OCI-LY3 (cell line): ENCODE measurements at regions not wholly inside any gene's neighbourhood (a gene's known extent, or its start where the extent isn't known, plus 50 kb on each side); places are given as distances from the start of the nearest gene placed in this dataset.
A peak's percentile ranks its signal among the peaks of the same experiment; 100 is the strongest.

ENCODE experiments used
- H2AFZ ChIP-seq: fragments of 200-600, 300-600 bp; shearing (Covaris generic); 2 replicates; pipeline ENCODE4 v1.6.0; 2014; ENCODE audit warnings: antibody characterized with exemption, low read depth, low read length
- H3K27ac ChIP-seq: fragments of 200-600, 300-600 bp; sonication (generic); 2 replicates; pipeline ENCODE4 v1.5.1; 2014; ENCODE audit warnings: mild to moderate bottlenecking, low read length, moderate library complexity, mixed read lengths
- H3K27me3 ChIP-seq: fragments of 200-600, 300-600 bp; sonication (generic); 2 replicates; pipeline ENCODE4 v1.6.1; 2014; ENCODE audit warnings: low read depth, low read length, mixed read lengths
- H3K36me3 ChIP-seq: fragments of 200-600, 300-600 bp; sonication (generic); replicated peaks from 2 replicates; pipeline ENCODE3; 2014; ENCODE audit warnings: low read depth, low read length, mixed read lengths
- H3K4me1 ChIP-seq: fragments of 300-600, 200-600 bp; sonication (generic); 2 replicates; pipeline ENCODE4 v1.6.1; 2014; ENCODE audit warnings: low read length, mixed read lengths
- H3K4me2 ChIP-seq: fragments of 200-600, 300-600 bp; sonication (generic); 2 replicates; pipeline ENCODE4 v1.6.1; 2014; ENCODE audit warnings: low read length, mixed read lengths
- H3K4me3 ChIP-seq: fragments of 300-600, 200-600 bp; sonication (generic); 2 replicates; pipeline ENCODE4 v1.5.1; 2014; ENCODE audit warnings: antibody characterized with exemption, mild to moderate bottlenecking, low read length, moderate library complexity
- H3K79me2 ChIP-seq: fragments of 300-600, 200-600 bp; shearing (Covaris generic); 2 replicates; pipeline ENCODE4 v1.6.1; 2014; ENCODE audit warnings: mild to moderate bottlenecking, low read length, mixed read lengths
- H3K9ac ChIP-seq: fragments of 300-600, 200-600 bp; shearing (Covaris generic); 2 replicates; pipeline ENCODE4 v1.6.0; 2014; ENCODE audit warnings: mild to moderate bottlenecking, low read length, moderate library complexity
- H3K9me3 ChIP-seq: fragments of 200-600, 300-600 bp; shearing (Covaris generic); 2 replicates; pipeline ENCODE4 v1.6.1; 2014; ENCODE audit warnings: low read length, mixed read lengths; ENCODE audit not compliant: insufficient read depth
- H4K20me1 ChIP-seq: fragments of 200-600, 300-600 bp; sonication (generic); 2 replicates; pipeline ENCODE4 v1.6.1; 2016; ENCODE audit warnings: low read length, mixed read lengths; ENCODE audit not compliant: insufficient read depth
- EZH2phosphoT487 ChIP-seq: fragments of 200-600 bp; shearing (Covaris generic); IDR thresholded peaks from 2 replicates; pipeline ENCODE4 v1.6.1; 2018; ENCODE audit warnings: antibody characterized with exemption, mixed run types, low read depth
- TF ChIP-seq, protein P1 (sequence below): fragments of 200-600, 300-600 bp; sonication (generic); IDR thresholded peaks from 2 replicates; pipeline ENCODE4 v1.5.1; 2014; ENCODE audit warnings: antibody characterized with exemption, low read length, low read depth

DNA sequence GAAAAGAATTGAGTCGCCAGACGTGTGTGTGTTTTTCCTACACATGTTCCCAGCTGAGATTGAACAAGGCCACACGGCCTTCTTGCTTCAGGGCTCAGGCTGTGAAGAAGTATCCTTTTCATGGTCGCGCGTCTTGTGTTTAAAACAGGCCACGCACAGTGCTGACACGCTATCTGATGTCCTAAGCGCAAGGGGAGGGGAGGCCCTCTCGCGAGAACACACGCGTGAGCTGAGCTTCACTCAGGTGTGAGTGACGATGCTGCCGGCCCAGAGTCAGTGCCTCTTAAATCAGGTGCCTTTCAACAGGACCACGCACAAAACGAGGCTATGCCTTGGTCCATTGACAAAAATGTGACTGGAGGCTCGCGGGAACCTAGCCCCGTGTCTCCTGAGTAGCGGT lies 103.7 kb downstream of the TEX29 start:
- H4K20me1 ChIP-seq = no peaks in the 10 kb centered on the region
- H3K4me3 ChIP-seq = no peak overlapping the region
- H3K27ac ChIP-seq = no peak overlapping the region
- H2AFZ ChIP-seq = no peak overlapping the region
- no peak overlapping the region for H3K9ac ChIP-seq
- H3K4me1 ChIP-seq = no peaks in the 10 kb centered on the region
- peaks cover 17% of the 10 kb centered on the region for H3K27me3 ChIP-seq
- H3K79me2 ChIP-seq = no peaks in the 10 kb centered on the region
- TF ChIP-seq, protein P1, sequence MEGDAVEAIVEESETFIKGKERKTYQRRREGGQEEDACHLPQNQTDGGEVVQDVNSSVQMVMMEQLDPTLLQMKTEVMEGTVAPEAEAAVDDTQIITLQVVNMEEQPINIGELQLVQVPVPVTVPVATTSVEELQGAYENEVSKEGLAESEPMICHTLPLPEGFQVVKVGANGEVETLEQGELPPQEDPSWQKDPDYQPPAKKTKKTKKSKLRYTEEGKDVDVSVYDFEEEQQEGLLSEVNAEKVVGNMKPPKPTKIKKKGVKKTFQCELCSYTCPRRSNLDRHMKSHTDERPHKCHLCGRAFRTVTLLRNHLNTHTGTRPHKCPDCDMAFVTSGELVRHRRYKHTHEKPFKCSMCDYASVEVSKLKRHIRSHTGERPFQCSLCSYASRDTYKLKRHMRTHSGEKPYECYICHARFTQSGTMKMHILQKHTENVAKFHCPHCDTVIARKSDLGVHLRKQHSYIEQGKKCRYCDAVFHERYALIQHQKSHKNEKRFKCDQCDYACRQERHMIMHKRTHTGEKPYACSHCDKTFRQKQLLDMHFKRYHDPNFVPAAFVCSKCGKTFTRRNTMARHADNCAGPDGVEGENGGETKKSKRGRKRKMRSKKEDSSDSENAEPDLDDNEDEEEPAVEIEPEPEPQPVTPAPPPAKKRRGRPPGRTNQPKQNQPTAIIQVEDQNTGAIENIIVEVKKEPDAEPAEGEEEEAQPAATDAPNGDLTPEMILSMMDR = no peak
- TF ChIP-seq EZH2phosphoT487 = no peak
- no peak overlapping the region for H3K4me2 ChIP-seq
- H3K36me3 ChIP-seq = no peaks in the 10 kb centered on the region
- H3K9me3 ChIP-seq = no peaks in the 10 kb centered on the region

DNA sequence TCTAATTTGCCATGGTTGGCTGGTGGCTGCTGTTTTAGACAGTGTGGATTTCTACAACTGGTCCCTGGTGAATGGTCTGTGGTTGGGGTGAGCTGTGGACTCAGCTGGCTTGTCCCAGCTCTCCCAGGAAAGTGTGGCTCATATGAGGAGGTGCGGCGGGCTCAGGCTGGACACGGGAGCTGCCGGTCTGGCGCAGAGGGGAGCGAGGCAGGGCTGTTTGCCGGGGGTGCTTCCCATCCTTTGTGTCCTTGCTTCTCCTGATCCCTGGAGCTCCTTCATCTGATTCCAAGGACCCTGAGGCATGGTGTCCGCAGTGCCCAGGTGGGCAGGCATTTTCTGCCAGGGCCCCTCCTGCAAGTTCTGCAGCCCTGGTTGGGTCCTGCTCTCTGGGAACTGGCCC lies 104.9 kb downstream of the TEX29 start:
- no peak for TF ChIP-seq EZH2phosphoT487
- TF ChIP-seq, protein P1 = no peak
- H3K27me3 ChIP-seq = peaks cover 14% of the 10 kb centered on the region
- H3K9ac ChIP-seq = no peak overlapping the region
- H3K27ac ChIP-seq = no peak overlapping the region
- no peaks in the 10 kb centered on the region for H3K9me3 ChIP-seq
- no peak overlapping the region for H3K4me2 ChIP-seq
- H2AFZ ChIP-seq = no peak overlapping the region
- no peak overlapping the region for H3K4me3 ChIP-seq
- no peaks in the 10 kb centered on the region for H3K4me1 ChIP-seq
- H4K20me1 ChIP-seq = no peaks in the 10 kb centered on the region
- H3K79me2 ChIP-seq = no peaks in the 10 kb centered on the region
- no peaks in the 10 kb centered on the region for H3K36me3 ChIP-seq

DNA sequence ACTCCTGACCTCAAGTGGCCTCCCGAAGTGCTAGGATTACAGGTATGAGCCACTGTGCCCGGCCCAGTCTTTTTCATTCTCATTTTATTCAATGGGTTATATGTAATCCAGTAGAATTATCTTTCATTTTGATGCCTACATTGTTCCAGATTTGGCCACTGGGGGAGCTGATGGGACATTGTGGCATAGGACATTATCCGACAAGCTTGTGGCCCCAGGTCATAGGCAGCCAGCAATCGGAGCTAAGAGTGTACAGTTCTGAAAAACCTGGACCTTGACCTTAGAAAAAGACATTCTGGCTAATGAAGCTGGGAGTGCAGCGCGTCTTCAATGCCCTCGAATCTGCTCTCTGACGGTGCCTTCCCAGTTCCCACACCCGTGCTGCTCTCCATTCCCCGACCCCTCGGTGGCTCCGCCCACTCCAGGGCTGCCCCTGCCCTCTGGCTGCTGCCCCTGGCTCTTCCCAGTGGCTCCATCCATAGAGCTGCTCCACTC lies 108.7 kb downstream of the TEX29 start:
- peaks cover 40% of the 10 kb centered on the region for H3K27me3 ChIP-seq
- no peaks in the 10 kb centered on the region for H3K9me3 ChIP-seq
- H3K27ac ChIP-seq = no peak overlapping the region
- no peaks in the 10 kb centered on the region for H4K20me1 ChIP-seq
- no peak overlapping the region for H3K4me3 ChIP-seq
- no peak overlapping the region for H3K9ac ChIP-seq
- H3K36me3 ChIP-seq = no peaks in the 10 kb centered on the region
- TF ChIP-seq EZH2phosphoT487 = no peak
- TF ChIP-seq, protein P1 = peak; percentile 48
- H2AFZ ChIP-seq = no peak overlapping the region
- no peak overlapping the region for H3K4me2 ChIP-seq
- H3K4me1 ChIP-seq = no peaks in the 10 kb centered on the region
- H3K79me2 ChIP-seq = no peaks in the 10 kb centered on the region

DNA sequence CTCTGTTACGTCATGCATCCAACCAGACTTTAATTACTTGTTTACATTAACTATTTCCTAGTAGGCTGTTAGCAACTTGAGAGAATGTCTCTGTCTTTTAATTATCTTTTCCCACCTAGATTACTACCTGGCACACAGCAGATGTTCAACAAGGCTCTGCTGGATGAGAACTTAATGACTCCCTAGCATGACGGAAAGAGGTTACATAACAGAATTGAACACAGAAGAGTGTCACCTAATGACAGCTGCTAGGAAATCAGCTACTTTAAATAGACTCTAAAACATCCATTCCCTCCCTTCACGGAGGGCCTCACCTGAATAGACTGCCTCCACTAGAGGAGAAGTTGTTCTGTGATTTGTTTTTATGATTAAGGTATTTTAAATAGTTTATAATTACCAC lies 110.8 kb downstream of the TEX29 start:
- H3K4me2 ChIP-seq = no peak overlapping the region
- H2AFZ ChIP-seq = no peak overlapping the region
- H3K9me3 ChIP-seq = no peaks in the 10 kb centered on the region
- no peaks in the 10 kb centered on the region for H3K79me2 ChIP-seq
- H3K27me3 ChIP-seq = peaks cover 46% of the 10 kb centered on the region
- H3K4me3 ChIP-seq = no peak overlapping the region
- no peaks in the 10 kb centered on the region for H3K36me3 ChIP-seq
- TF ChIP-seq EZH2phosphoT487 = no peak
- TF ChIP-seq, protein P1 = no peak
- H3K4me1 ChIP-seq = no peaks in the 10 kb centered on the region
- H4K20me1 ChIP-seq = no peaks in the 10 kb centered on the region
- no peak overlapping the region for H3K27ac ChIP-seq
- no peak overlapping the region for H3K9ac ChIP-seq
